ENCODE measurements at regions not wholly inside any gene's neighbourhood (a gene's known extent, or its start where the extent isn't known, plus 50 kb on each side); places are given as distances from the start of the nearest gene placed in this dataset.
"Not testable (repeated sequence)": the region's sequence is repeated elsewhere in the genome, so short reads cannot be mapped to it uniquely, and the experiment has no call there.

GRCh38 chr16:46389561-46390041 lies 231.6 kb downstream of the SHCBP1 start:
- not testable (repeated sequence) for TF ChIP-seq CTCF, EP300 (IDR thresholded peaks at IDR 0.05)
